ENCODE measurements at regions not wholly inside any gene's neighbourhood (a gene's known extent, or its start where the extent isn't known, plus 50 kb on each side); places are given as distances from the start of the nearest gene placed in this dataset.

- TF ChIP-seq CTCF (IDR thresholded peaks at IDR 0.05) (no peak), POLR2A (IDR thresholded peaks at IDR 0.05) (no peak)
These were observed 301.6 kb downstream of the CYP26B1 start for GRCh38 chr2:71846072-71846471.
